Mononuclear cell (primary cell): ENCODE measurements at regions not wholly inside any gene's neighbourhood (a gene's known extent, or its start where the extent isn't known, plus 50 kb on each side); places are given as distances from the start of the nearest gene placed in this dataset.

Experiments
- H3K27me3 ChIP-seq: 2 replicates; pipeline ENCODE4 v1.6.0; 2011; ENCODE audit warnings: low read length, control low read depth; ENCODE audit not compliant: insufficient read depth
- H3K4me1 ChIP-seq: 2 replicates; pipeline ENCODE4 v1.5.1; 2011; ENCODE audit warnings: mild to moderate bottlenecking, low read length, control low read depth; ENCODE audit not compliant: insufficient read depth
- H3K4me3 ChIP-seq: 2 replicates; pipeline ENCODE4 v1.5.1; 2011; ENCODE audit warnings: mild to moderate bottlenecking, low read length, moderate library complexity
- H3K9me3 ChIP-seq: 2 replicates; pipeline ENCODE4 v1.5.1; 2011; ENCODE audit warnings: low read depth, mild to moderate bottlenecking, control low read depth, low read length

DNA sequence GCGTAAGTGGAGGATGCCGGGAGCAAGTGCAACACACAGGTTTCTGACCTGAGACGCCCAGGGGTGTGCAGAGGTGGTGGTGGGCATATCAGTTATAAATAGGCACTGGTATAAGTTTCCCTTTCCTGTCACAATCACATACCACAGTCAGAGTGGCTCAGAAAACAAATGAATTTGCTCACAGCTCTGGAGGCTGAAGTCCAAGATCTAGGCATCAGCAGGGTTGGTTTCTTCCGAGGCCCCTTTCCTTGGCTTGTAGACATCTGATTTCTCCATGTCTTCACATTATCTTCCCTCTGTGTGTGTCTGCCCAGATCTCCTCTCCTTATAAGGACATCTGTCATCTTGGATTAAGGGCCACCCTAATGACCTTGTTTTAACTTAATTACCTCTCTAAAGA, 250.5 kb upstream of the TNRC6C start:
- Histone ChIP-seq H3K4me1 (no peaks in the 10 kb centered on the region), H3K4me3 (no peak overlapping the region), H3K27me3 (no peaks in the 10 kb centered on the region), H3K9me3 (peaks cover 15% of the 10 kb centered on the region)

DNA sequence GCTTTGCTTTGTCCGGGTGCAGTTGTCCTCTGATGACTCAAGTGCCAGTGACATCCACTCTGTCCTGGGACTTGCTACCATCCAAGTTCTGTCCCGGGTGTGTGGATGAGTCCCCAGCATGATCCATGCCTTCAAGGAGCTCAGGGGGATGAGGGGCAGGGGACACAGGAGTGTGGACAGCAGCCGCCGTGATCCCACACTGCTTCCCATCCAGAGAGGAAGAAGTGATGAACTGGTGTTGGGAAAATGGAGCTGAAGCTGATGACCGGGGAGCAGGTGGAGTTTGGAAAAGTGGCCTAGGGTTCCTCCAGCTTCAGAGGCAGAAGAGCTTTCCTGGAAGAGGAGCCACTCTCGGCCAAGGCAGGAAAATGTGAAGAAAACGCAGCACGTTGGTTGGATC, 249.6 kb upstream of the TNRC6C start:
- Histone ChIP-seq H3K27me3 (no peaks in the 10 kb centered on the region), H3K9me3 (peaks cover 13% of the 10 kb centered on the region), H3K4me1 (no peaks in the 10 kb centered on the region), H3K4me3 (no peak overlapping the region)

DNA sequence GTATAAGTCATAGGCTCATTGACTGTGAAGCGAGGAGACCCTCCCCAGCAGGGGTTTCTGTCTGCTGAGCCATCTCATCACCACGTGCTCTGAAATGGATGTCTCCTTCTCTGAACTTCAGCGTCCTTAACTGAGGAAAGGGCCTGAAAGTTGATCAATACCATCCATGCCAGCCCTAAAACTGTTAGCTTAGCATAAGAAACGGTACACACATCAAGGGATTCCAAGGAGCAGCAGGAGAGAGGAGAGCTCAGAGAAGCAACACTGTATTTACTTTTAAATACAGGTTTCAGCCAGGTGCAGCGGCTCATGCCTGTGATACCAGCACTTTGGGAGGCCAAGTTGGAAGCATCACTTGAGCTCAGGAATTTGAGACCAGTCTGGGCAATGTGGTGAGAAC, 248.9 kb upstream of the TNRC6C start:
- H3K27me3 ChIP-seq = peaks cover 4% of the 10 kb centered on the region
- H3K4me3 ChIP-seq = no peak overlapping the region
- no peaks in the 10 kb centered on the region for H3K4me1 ChIP-seq
- H3K9me3 ChIP-seq = peaks cover 18% of the 10 kb centered on the region

DNA sequence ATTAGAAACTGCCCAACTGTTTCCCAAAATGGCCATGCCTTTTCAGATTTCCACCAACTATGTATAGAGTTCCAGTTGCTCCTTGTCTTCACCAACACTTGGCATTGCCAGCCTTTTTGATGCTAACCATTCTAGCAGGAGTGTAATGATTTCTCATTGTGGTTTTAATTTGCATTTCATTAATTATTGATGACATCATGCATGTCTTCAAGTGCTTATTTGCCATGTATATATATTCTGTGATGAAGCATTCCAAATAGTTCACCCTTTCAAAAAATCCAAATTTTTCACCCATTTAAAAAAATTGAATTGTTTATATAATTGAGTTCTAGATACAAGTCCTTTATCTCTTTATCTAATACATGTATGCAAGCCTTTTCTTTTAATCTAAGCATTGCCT, 245.9 kb upstream of the TNRC6C start:
- Histone ChIP-seq H3K9me3 (peaks cover 18% of the 10 kb centered on the region), H3K4me3 (no peak overlapping the region)

DNA sequence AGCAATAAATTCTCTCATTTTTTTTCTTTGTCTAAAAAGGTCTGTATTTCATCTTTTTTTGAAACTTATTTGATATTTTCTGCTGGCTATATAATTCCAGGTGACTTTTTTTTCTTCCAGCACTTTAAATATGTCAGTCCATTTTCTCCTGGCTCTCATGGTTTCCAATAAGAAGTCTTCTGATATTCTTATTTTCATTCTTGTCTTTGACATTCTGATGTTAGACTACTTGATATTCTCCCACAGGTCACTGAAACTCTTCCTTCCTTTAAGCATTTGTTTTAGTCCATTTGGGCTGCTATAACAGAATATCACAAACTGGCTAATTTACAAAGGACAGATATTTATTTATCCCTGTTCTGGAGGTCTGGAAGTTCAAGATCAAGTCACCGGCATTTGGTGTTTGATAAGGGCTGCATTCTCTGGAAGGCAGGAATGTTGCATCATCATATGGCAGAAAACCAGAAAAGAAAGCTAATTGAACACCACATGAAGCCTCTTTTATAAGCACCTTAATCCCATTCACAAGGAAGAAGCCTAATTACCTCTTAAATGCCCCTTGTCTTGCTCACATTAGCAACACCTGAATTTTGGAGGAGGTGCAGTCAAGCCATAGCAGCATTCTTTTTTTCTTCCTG, 242.1 kb upstream of the TNRC6C start:
- no peak overlapping the region for H3K4me3 ChIP-seq
- H3K9me3 ChIP-seq = peaks cover 18% of the 10 kb centered on the region
- no peaks in the 10 kb centered on the region for H3K4me1 ChIP-seq
- H3K27me3 ChIP-seq = peaks cover 4% of the 10 kb centered on the region

More for the DNA sequence above, 245.9 kb upstream of the TNRC6C start:
- H3K27me3 ChIP-seq = peaks cover 4% of the 10 kb centered on the region
- H3K4me1 ChIP-seq = no peaks in the 10 kb centered on the region

DNA sequence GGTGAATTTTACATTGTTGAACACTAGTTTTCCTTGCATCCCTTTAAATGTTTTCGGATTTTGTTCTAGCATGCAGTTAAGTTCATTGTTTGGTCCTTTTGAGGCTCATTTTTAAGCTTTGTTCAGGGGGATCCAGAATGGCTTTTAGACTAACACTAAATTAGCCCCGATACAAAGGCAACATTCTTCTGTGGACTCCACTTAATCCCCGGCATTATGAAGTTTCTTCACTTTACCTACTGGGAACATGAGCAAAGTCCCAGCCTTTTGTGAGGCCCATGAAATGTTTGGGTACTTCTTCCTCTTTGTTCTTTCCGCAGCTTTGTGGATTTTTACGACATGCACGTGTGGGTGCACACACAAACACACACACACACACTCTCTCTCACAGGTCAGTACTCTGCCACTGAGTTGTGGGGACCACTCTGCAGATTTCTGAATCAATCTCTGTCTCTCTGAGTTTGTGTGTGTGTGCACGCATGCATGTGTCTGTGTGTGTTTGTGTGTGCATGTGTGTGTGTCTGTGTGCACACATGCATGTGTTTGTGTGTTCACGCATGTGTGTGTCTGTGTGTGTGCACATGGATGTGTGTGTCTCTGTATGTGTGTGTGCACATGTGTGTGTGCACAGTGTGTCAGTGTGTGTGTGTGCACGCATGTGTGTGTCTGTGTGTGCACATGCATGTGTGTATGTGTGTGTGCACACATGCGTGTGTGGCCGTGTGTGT, 240.4 kb upstream of the TNRC6C start:
- Histone ChIP-seq H3K4me1 (no peaks in the 10 kb centered on the region), H3K9me3 (peaks cover 18% of the 10 kb centered on the region), H3K4me3 (no peak overlapping the region)

DNA sequence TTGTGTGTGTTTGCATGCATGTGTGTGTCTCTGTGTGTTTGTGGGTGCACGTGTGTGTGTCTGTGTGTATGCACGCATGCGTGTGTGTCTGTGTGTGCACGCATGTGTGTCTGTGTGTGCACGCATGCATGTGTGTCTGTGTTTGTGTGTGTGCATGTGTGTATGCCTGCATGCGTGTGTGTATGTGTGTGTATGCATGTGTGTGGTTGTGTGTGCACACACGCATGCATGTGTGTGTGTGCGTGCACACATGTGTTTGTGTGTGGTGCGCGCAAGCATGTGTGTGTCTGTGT, 239.9 kb upstream of the TNRC6C start:
- Histone ChIP-seq H3K9me3 (peaks cover 16% of the 10 kb centered on the region), H3K4me3 (no peak overlapping the region), H3K27me3 (peaks cover 4% of the 10 kb centered on the region), H3K4me1 (no peaks in the 10 kb centered on the region)

More for the DNA sequence above, 240.4 kb upstream of the TNRC6C start:
- peaks cover 4% of the 10 kb centered on the region for H3K27me3 ChIP-seq

DNA sequence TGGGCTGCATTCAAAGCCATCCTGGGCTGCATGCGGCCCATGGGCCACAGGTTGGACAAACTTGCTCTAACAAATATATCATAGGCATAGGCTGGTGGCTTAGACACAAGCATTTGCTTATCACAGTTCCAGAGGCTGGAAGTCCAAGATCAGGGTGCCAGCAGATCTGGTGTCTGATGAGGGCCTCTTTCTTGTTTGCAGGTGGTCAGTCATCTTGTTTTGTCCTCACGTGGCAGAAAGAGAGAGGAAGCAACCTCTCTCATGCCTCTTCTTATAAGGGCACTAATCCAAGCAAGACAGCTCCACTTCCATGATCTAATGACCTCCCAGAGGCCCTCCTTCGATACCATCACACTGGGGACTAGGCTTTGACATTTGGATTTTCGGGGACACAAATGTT, 238.7 kb upstream of the TNRC6C start:
- H3K4me1 ChIP-seq = no peaks in the 10 kb centered on the region
- H3K27me3 ChIP-seq = no peaks in the 10 kb centered on the region
- peaks cover 4% of the 10 kb centered on the region for H3K9me3 ChIP-seq
- no peak overlapping the region for H3K4me3 ChIP-seq

DNA sequence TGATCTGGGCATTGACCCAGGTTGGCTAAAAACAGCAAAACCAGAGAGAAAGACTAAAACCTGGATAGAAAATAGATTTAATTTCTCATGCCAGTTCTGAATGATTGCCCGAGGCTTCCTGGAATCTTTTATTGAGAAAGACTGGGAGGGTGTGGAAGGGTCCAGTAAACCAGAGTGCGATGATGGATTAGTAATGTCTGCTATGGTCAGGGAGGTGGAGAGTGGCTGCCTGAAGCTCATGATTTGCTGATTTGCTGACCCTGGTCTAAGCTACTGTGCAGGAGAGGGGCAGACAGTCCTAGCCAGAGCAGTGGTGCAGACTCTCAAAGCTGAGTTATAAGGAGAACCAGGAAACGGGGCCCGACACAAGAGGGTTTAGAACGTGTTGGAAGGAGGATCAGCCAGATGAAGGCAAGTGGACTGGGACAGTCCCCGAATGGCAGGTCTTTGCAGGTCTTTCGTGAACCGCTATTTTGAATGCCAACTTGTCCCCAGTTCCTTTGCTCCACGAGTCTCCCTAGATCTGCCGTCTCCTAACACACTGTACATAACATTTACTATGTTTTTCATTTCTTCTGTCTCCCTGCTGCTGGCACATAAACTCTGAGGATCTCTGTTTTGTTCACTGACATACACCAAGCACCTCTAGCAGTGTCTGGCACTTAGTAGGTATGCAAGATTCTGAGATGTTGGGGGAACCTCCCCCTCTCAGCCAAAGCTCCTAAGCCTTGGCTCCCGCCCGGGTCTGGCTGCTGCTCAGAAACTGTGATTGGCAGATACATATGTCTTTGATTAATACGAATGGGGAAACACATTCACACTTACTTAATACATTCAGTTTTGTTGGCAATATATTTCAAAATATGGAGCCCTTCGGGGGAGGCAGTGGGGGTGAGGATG, 237.3 kb upstream of the TNRC6C start:
- Histone ChIP-seq H3K9me3 (no peaks in the 10 kb centered on the region), H3K4me3 (no peak overlapping the region), H3K4me1 (no peaks in the 10 kb centered on the region), H3K27me3 (no peaks in the 10 kb centered on the region)

DNA sequence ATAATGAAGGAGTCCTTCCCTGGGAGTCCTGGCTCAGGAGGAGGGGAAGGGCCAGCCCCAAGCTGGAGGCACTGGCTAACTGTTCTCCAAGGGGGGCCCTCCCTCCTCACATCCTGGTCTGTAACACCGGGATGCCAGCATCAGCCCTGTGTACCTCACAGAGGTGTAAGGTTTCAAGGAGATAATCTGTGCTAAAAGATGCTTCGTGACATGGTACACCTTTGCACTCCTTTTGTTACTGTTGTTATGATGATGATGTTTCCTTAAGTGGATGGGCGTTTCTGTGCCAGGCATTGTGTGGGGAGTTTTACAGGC, 236.7 kb upstream of the TNRC6C start:
- Histone ChIP-seq H3K9me3 (no peaks in the 10 kb centered on the region), H3K4me1 (no peaks in the 10 kb centered on the region), H3K4me3 (no peak overlapping the region), H3K27me3 (no peaks in the 10 kb centered on the region)

DNA sequence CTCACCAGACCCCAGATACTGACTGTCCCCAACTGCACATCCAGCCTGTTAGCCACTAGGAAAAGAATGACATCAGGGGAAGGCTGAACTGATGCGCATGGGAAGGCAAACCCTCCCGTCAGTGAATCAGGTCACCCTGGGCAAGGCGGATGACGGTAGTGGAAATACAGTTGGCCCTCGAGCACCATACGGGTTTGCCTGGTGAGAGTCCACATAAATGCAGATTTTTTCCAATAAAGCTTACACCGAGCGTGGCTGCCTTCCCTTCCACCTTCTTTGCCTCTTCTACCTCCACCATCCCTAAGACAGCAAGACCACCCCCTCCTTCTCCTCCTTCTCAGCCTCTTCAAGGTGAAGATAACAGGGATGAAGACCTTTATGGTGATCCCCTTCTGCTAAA, 236.1 kb upstream of the TNRC6C start:
- Histone ChIP-seq H3K27me3 (no peaks in the 10 kb centered on the region), H3K9me3 (no peaks in the 10 kb centered on the region), H3K4me1 (no peaks in the 10 kb centered on the region), H3K4me3 (no peak overlapping the region)

DNA sequence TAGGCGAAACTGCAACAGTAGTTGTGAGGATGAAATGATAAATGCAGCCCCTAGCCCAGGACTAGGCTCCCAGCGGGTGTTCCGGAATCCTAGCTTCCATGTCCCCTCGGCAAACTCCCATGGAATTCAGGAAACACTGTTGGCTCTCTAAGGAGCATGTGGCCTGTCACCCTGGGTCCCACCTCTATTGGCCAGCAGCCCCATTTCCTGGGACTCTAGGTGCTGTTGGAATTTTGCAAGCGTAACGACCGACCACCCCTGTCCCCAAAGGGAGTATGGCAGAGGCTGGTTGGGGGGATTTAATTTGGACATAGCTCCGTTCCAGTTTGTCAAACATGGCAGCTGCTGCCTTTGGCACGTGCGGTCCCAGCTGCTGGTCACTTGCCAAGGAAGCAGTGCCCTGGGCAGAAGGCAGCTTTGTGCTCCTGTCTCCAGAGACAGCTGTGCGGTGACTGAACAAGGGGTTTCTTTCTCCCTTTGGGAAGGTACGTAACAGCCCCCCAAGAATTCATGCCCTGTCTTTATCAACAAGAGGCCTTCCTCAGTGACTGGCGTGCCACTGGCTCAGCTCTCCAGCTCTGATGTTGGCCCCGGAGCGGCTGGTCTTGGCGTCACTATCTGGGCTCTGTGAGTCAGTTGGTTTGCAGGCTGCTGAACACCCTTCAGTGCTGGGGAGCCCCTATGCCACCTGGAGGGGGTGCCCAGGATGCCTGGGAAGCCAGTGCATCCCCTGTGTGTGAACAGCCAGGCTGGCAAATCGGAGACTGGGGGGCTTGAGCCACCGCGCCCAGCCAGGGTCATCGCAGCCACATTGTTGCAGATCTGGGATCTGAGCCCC, 235.2 kb upstream of the TNRC6C start:
- H3K4me1 ChIP-seq = no peaks in the 10 kb centered on the region
- no peaks in the 10 kb centered on the region for H3K9me3 ChIP-seq
- no peak overlapping the region for H3K4me3 ChIP-seq
- H3K27me3 ChIP-seq = no peaks in the 10 kb centered on the region

DNA sequence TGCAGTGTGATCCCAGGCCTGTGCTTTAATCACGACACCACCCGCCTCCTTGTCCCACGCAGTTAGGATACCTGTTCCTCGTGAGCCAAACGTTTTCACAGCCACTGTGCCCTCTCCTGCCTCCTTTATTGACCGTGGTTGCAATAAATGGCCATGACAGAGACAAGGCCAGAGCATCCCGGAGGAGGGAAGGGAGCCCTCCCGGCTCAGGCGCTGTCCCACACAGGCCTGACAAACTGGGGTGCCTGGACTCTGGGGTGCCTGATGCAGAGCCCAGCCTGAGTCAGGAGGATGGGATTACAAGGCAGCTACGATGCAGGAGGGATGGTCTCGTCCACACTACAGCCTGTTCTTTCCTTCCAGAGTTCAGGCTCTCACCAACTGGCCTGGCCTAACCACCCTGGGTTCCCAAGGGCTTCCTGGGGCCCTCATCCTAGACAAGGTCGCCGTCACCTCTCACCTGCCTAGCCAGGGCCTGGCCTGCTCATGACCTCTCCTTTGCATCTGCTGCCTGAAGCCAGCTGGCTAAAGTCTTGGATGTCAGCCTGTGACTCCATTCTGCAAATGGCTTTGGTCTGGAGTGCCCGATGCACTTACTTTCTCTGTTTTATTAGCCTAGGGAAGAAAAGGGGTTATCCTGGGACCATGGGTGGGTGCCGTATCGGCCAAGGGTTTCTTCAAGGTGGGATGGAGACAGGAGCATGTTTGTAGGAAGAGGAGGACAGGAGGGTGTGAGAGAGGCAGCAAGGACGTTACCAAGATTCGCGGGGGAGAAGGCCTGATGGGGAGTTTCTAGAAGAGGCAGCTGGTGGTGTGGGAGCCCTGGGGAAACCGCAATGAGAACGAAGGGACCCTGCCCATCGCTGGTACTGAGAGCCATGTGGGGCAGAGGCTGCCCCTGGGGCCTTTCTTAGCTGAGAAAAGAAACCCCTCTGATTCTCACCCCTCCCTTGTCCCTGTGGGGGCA, 234.3 kb upstream of the TNRC6C start:
- no peaks in the 10 kb centered on the region for H3K27me3 ChIP-seq
- no peak overlapping the region for H3K4me3 ChIP-seq
- H3K9me3 ChIP-seq = no peaks in the 10 kb centered on the region
- H3K4me1 ChIP-seq = no peaks in the 10 kb centered on the region
